DND-41 (cell line): ENCODE measurements at regions not wholly inside any gene's neighbourhood (a gene's known extent, or its start where the extent isn't known, plus 50 kb on each side); places are given as distances from the start of the nearest gene placed in this dataset.

Experiments
- ATAC-seq: fragments of 200-7000 bp; cut with Tn5 transposase; 3 replicates; pipeline ENCODE4 v1.9.1; 2021; ENCODE audit warnings: low read depth; ENCODE audit not compliant: insufficient read depth
- DNase-seq: peaks from one replicate; pipeline ENCODE4 v3.0.0-alpha.2; 2020
- H2AFZ ChIP-seq: 2 replicates; pipeline ENCODE4 v1.6.0; 2012; ENCODE audit warnings: low read depth, low read length
- H3K27ac ChIP-seq: 2 replicates; pipeline ENCODE4 v1.5.1; 2012; ENCODE audit warnings: low read length, inconsistent platforms
- H3K27me3 ChIP-seq: fragments of 200-600 bp; sonication (generic); 2 replicates; pipeline ENCODE4 v1.6.0; 2012; ENCODE audit warnings: low read length, mild to moderate bottlenecking, inconsistent platforms; ENCODE audit not compliant: insufficient read depth, poor library complexity
- H3K36me3 ChIP-seq: 2 replicates; pipeline ENCODE4 v1.5.1; 2012; ENCODE audit warnings: low read length, inconsistent platforms; ENCODE audit not compliant: insufficient read depth
- H3K4me1 ChIP-seq: 2 replicates; pipeline ENCODE4 v1.5.1; 2012; ENCODE audit warnings: mild to moderate bottlenecking, low read length; ENCODE audit not compliant: insufficient read depth
- H3K4me2 ChIP-seq: 2 replicates; pipeline ENCODE4 v1.6.0; 2012; ENCODE audit warnings: mild to moderate bottlenecking, moderate library complexity, low read length, inconsistent platforms; ENCODE audit not compliant: insufficient read depth
- H3K4me3 ChIP-seq, 2 experiments: fragments of 200-600 bp in 1 of 2; shearing (Covaris generic) in 1 of 2; 2 replicates each; pipeline ENCODE4 v1.5.1; 2012 to 2016; ENCODE audit warnings: inconsistent platforms in 2 of 2, low read length in 2 of 2, mild to moderate bottlenecking in 2 of 2, low read depth in 1 of 2, moderate library complexity in 1 of 2
- H3K79me2 ChIP-seq: 2 replicates; pipeline ENCODE4 v1.6.0; 2012; ENCODE audit warnings: low read length, inconsistent platforms; ENCODE audit not compliant: insufficient read depth
- H3K9ac ChIP-seq: 2 replicates; pipeline ENCODE4 v1.6.0; 2012; ENCODE audit warnings: low read depth, mild to moderate bottlenecking, inconsistent platforms, low read length, moderate library complexity
- H3K9me3 ChIP-seq: 2 replicates; pipeline ENCODE4 v1.5.1; 2012; ENCODE audit warnings: low read length, moderate library complexity, mild to moderate bottlenecking, inconsistent platforms; ENCODE audit not compliant: insufficient read depth, severe bottlenecking
- H4K20me1 ChIP-seq: 2 replicates; pipeline ENCODE4 v1.6.0; 2012; ENCODE audit warnings: low read length; ENCODE audit not compliant: insufficient read depth
- CTCF ChIP-seq: IDR thresholded peaks from 2 replicates; pipeline ENCODE4 v1.5.1; 2012; ENCODE audit warnings: borderline replicate concordance, low read length, moderate library complexity, mild to moderate bottlenecking; ENCODE audit not compliant: poor library complexity, severe bottlenecking; ENCODE audit errors: extremely low read depth
- EZH2 ChIP-seq: IDR thresholded peaks from 3 replicates; pipeline ENCODE4 v1.6.1; 2012; ENCODE audit warnings: borderline replicate concordance, low read depth, mild to moderate bottlenecking, moderate library complexity, low read length, inconsistent platforms; ENCODE audit not compliant: severe bottlenecking

GRCh38 chr6:132058975-132059374 is 107.8 kb upstream of the CCN2 start:
- no peaks in the 10 kb centered on the region for H3K4me1 ChIP-seq
- no peak for TF ChIP-seq EZH2
- TF ChIP-seq CTCF, result no peak
- H3K79me2 ChIP-seq, result no peaks in the 10 kb centered on the region
- no peaks in the 10 kb centered on the region for H3K9me3 ChIP-seq
- H3K4me3 ChIP-seq, result no peak overlapping the region
- H3K9ac ChIP-seq, result no peak overlapping the region
- no peak overlapping the region for H2AFZ ChIP-seq
- H3K4me2 ChIP-seq, result no peak overlapping the region
- H4K20me1 ChIP-seq, result no peaks in the 10 kb centered on the region
- no peaks in the 10 kb centered on the region for H3K36me3 ChIP-seq
- no peak overlapping the region for H3K27ac ChIP-seq
- DNase-seq (no peak), ATAC-seq (no peak)
- no peaks in the 10 kb centered on the region for H3K27me3 ChIP-seq

- Histone ChIP-seq H3K9me3 (no peaks in the 10 kb centered on the region), H3K27ac (no peak overlapping the region), H3K4me2 (no peak overlapping the region)
Measured at GRCh38 chr6:132054525-132054924, 103.4 kb upstream of the CCN2 start.

GRCh38 chr6:132053511-132053910 is 102.3 kb upstream of the CCN2 start:
- Histone ChIP-seq H3K4me2 (no peak overlapping the region), H2AFZ (no peak overlapping the region), H3K27ac (no peak overlapping the region), H3K79me2 (no peaks in the 10 kb centered on the region), H3K9me3 (no peaks in the 10 kb centered on the region), H3K4me1 (no peaks in the 10 kb centered on the region), H4K20me1 (no peaks in the 10 kb centered on the region), H3K36me3 (no peaks in the 10 kb centered on the region), H3K4me3 (no peak overlapping the region), H3K27me3 (no peaks in the 10 kb centered on the region), H3K9ac (no peak overlapping the region)
- ATAC-seq, result no peak
- TF ChIP-seq EZH2 (no peak), CTCF (no peak)
- no peak for DNase-seq

More at GRCh38 chr6:132054525-132054924, 103.4 kb upstream of the CCN2 start:
- Histone ChIP-seq H3K4me3 (no peak overlapping the region), H3K36me3 (no peaks in the 10 kb centered on the region), H4K20me1 (no peaks in the 10 kb centered on the region), H2AFZ (no peak overlapping the region), H3K79me2 (no peaks in the 10 kb centered on the region), H3K9ac (no peak overlapping the region), H3K4me1 (no peaks in the 10 kb centered on the region), H3K27me3 (no peaks in the 10 kb centered on the region)
- DNase-seq, result no peak
- ATAC-seq, result no peak
- TF ChIP-seq CTCF (no peak), EZH2 (no peak)

- no peaks in the 10 kb centered on the region for H3K4me1 ChIP-seq
- H2AFZ ChIP-seq, result no peak overlapping the region
- ATAC-seq, result no peak
- TF ChIP-seq CTCF, result no peak
- no peak for TF ChIP-seq EZH2
- no peaks in the 10 kb centered on the region for H3K36me3 ChIP-seq
- DNase-seq, result no peak
- H3K27ac ChIP-seq, result no peak overlapping the region
- no peaks in the 10 kb centered on the region for H3K9me3 ChIP-seq
- no peaks in the 10 kb centered on the region for H3K27me3 ChIP-seq
- no peak overlapping the region for H3K9ac ChIP-seq
- H3K4me3 ChIP-seq, result no peak overlapping the region
- no peak overlapping the region for H3K4me2 ChIP-seq
- H4K20me1 ChIP-seq, result no peaks in the 10 kb centered on the region
- H3K79me2 ChIP-seq, result no peaks in the 10 kb centered on the region
Measured at GRCh38 chr6:132052096-132052495, 100.9 kb upstream of the CCN2 start.
